ENCODE measurements at regions not wholly inside any gene's neighbourhood (a gene's known extent, or its start where the extent isn't known, plus 50 kb on each side); places are given as distances from the start of the nearest gene placed in this dataset.

GRCh38 chr10:4008676-4009382, 223.8 kb upstream of the KLF6 start:
- H3K4me3 ChIP-seq (ENCODE audit: low read length): no peak overlapping the region
- DNase-seq (ENCODE audit: low read depth, low spot score): no peak

- no peak for DNase-seq (ENCODE audit: low read depth, low spot score)
- H3K4me3 ChIP-seq (ENCODE audit: low read length): no peak overlapping the region
Measured at GRCh38 chr10:4007771-4008170, 222.8 kb upstream of the KLF6 start.

- DNase-seq (ENCODE audit: low read depth, low spot score): no peak
- H3K4me3 ChIP-seq (ENCODE audit: low read length): no peak overlapping the region
Measured at GRCh38 chr10:4006858-4007257, 221.8 kb upstream of the KLF6 start.

- no peak overlapping the region for H3K4me3 ChIP-seq (ENCODE audit: low read length)
- DNase-seq (ENCODE audit: low read depth, low spot score): no peak
Measured at GRCh38 chr10:4006051-4006450, 221.0 kb upstream of the KLF6 start.

- H3K4me3 ChIP-seq (ENCODE audit: low read length): no peak overlapping the region
- no peak for DNase-seq (ENCODE audit: low read depth, low spot score)
Measured at GRCh38 chr10:4004990-4005389, 220.0 kb upstream of the KLF6 start.

GRCh38 chr10:4004144-4004543, 219.1 kb upstream of the KLF6 start:
- no peak for DNase-seq (ENCODE audit: low read depth, low spot score)
- H3K4me3 ChIP-seq (ENCODE audit: low read length): no peak overlapping the region

GRCh38 chr10:4003348-4003973, 218.5 kb upstream of the KLF6 start:
- H3K4me3 ChIP-seq (ENCODE audit: low read length): no peak overlapping the region

GRCh38 chr10:4001811-4002210, 216.8 kb upstream of the KLF6 start:
- DNase-seq (ENCODE audit: low read depth, low spot score): no peak
- no peak overlapping the region for H3K4me3 ChIP-seq (ENCODE audit: low read length)

More at GRCh38 chr10:4003348-4003973, 218.5 kb upstream of the KLF6 start:
- DNase-seq (ENCODE audit: low read depth, low spot score): no peak

- no peak for DNase-seq (ENCODE audit: low read depth, low spot score)
- H3K4me3 ChIP-seq (ENCODE audit: low read length): no peak overlapping the region
Measured at GRCh38 chr10:3999642-4000041, 214.6 kb upstream of the KLF6 start.

- no peak for DNase-seq (ENCODE audit: low read depth, low spot score)
Measured at GRCh38 chr10:3996697-3997096, 211.7 kb upstream of the KLF6 start.

GRCh38 chr10:3995302-3996210, 210.5 kb upstream of the KLF6 start:
- H3K4me3 ChIP-seq (ENCODE audit: low read length): no peak overlapping the region
- no peak for DNase-seq (ENCODE audit: low read depth, low spot score)

More at GRCh38 chr10:3996697-3997096, 211.7 kb upstream of the KLF6 start:
- H3K4me3 ChIP-seq (ENCODE audit: low read length): no peak overlapping the region

- no peak for DNase-seq (ENCODE audit: low read depth, low spot score)
- H3K4me3 ChIP-seq (ENCODE audit: low read length): no peak overlapping the region
Measured at GRCh38 chr10:3992382-3993178, 207.6 kb upstream of the KLF6 start.

GRCh38 chr10:3990307-3990706, 205.3 kb upstream of the KLF6 start:
- H3K4me3 ChIP-seq (ENCODE audit: low read length): no peak overlapping the region
- no peak for DNase-seq (ENCODE audit: low read depth, low spot score)

- no peak for DNase-seq (ENCODE audit: low read depth, low spot score)
- H3K4me3 ChIP-seq (ENCODE audit: low read length): no peak overlapping the region
Measured at GRCh38 chr10:3987143-3987974, 202.3 kb upstream of the KLF6 start.

- H3K4me3 ChIP-seq (ENCODE audit: low read length): no peak overlapping the region
- DNase-seq (ENCODE audit: low read depth, low spot score): no peak
Measured at GRCh38 chr10:3986493-3987142, 201.6 kb upstream of the KLF6 start.

- DNase-seq (ENCODE audit: low read depth, low spot score): no peak
- H3K4me3 ChIP-seq (ENCODE audit: low read length): no peak overlapping the region
Measured at GRCh38 chr10:3982746-3983442, 197.9 kb upstream of the KLF6 start.

- DNase-seq (ENCODE audit: low read depth, low spot score): no peak
- no peak overlapping the region for H3K4me3 ChIP-seq (ENCODE audit: low read length)
Measured at GRCh38 chr10:3981300-3981699, 196.3 kb upstream of the KLF6 start.

Data from Jurkat, Clone E6-1 (cell line).